HG03520 (cell line): ENCODE measurements at regions not wholly inside any gene's neighbourhood (a gene's known extent, or its start where the extent isn't known, plus 50 kb on each side); places are given as distances from the start of the nearest gene placed in this dataset.

Experiments
- ATAC-seq: cut with Tn5 transposase; IDR thresholded peaks from one replicate; pipeline ENCODE4 v1.9.1; 2021; ENCODE audit warnings: mild to moderate bottlenecking, moderate library complexity; ENCODE audit not compliant: unreplicated experiment

DNA sequence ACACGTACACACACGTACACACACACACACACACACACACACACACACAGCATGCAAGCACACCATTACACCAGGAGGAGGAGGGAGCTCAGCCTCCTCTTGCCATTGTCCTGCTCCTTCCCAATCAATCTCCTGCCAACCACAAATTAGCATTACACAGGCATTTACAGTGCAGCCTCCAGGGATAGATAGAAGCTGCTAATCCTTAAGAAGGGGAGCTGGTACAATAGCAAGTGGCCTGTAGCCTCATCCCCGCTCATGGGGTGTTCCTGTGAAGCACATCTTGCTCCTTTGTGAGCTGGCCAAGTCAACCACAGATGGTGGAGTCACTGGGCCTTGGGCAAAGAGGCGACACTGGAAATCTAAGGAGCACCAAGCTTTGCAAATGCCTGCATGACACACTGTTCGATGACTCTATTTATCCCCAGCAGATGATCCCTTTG, 110.3 kb upstream of the PKDCC start:
- no peak for ATAC-seq

DNA sequence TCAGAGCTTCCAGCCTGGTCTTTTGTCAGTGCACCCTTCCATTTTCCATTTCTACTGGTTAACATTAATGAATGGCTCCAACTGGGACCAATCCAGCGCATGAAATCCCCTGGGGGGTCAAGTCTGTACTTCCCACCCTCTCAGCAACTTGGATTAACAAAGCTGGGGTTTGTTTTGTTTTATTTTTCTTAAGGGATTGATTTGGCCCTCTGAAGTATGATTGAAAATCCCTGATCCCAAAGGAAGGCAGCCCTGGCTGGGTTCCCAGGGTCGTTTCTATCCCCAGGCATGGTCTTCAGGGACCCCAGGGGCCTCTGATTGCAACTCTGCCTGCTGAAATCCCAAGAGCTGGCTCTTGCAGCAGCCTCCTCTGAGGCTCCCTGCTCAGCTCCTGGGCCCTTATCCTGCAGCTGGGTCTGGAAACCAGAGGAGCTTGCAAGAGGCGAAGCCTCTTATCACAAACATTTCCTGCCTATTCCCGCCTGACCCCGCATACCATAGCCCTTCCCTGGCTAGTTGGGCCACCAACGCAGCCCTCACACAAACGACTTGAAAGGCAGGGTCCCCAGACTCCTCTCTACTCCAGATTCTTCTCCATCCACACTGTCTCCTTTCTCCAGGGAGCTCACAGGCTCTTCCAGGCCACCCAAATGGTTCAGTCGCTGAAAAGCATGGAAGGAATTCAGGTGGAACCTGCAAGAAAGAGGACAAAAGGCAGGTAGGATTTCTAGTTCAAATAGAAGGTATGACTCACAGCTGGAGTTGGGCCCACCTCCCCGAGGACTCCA, 109.7 kb upstream of the PKDCC start:
- no peak for ATAC-seq

- no peak for ATAC-seq
Observed at GRCh38 chr2:41940060-41940744, 107.6 kb upstream of the PKDCC start.

GRCh38 chr2:41940745-41941063, 107.1 kb upstream of the PKDCC start:
- ATAC-seq: no peak

DNA sequence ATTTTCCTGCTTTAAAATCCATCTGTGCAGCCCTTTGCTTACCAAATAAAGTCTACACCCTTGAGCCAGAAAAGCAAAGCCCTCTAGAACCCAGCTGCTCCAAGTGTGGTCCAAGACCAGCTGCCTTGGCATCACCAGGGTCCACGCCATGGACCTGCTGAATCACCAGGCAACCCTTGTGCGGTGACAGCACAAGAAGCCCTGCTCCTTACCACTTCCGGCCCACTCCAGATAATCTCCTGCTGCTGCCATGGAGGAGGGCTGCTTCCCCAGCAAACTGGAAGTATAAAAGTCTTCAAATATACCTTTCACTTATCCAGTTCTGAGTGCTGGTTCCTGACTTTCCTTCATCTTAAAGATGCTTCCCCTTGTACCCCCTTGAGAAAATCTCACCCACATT, 106.0 kb upstream of the PKDCC start:
- ATAC-seq: no peak

DNA sequence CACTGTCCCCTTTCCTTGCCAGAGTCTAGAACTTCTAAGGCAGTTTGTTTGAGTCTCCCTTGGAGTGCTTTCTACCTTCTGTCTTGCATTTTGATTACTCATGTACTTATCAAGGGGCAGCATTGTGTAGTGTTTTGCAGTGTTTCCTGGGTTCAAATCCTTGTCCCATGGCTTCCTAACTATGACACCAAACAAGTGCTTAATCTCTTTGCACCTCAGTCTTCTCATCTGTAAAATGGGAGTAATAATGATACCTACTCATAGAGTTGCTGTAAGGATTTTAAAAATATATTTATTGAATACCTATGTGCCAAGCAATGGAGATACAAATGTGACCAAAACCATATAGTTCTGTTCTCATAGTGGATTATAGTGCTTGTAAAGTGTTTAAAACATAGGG, 105.5 kb upstream of the PKDCC start:
- ATAC-seq: no peak

GRCh38 chr2:41943159-41943558, 104.7 kb upstream of the PKDCC start:
- no peak for ATAC-seq

DNA sequence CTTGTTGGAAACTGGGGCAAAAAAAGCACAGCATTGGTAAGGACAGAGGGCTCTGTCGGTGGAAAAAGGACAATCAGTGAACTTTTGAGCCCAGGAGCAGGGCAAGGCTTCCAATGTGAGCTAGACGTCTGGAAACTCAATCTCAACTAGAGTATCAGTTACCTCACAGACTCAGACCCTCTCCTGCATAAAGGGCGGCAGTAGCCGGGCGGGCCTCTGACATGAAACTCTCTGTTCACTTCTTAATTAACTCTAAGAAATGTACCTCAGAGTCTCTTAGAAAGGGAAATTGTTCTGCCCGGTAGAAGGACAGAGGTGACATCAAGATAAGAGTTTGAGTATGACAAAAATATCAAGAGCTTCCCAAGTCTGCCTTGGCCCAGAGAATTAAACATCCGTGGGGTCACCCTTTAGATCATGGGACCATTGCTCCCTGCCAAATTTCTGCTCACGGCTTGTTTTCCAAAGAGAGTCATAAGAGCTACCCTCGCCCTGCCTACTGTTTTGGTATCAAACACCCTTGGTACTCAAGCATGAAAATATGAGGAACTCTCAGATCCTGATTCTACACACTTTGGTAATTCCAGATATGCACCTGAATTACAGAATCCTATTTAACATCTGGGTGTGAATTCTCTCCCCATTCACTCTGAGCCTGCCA, 103.5 kb upstream of the PKDCC start:
- no peak for ATAC-seq

DNA sequence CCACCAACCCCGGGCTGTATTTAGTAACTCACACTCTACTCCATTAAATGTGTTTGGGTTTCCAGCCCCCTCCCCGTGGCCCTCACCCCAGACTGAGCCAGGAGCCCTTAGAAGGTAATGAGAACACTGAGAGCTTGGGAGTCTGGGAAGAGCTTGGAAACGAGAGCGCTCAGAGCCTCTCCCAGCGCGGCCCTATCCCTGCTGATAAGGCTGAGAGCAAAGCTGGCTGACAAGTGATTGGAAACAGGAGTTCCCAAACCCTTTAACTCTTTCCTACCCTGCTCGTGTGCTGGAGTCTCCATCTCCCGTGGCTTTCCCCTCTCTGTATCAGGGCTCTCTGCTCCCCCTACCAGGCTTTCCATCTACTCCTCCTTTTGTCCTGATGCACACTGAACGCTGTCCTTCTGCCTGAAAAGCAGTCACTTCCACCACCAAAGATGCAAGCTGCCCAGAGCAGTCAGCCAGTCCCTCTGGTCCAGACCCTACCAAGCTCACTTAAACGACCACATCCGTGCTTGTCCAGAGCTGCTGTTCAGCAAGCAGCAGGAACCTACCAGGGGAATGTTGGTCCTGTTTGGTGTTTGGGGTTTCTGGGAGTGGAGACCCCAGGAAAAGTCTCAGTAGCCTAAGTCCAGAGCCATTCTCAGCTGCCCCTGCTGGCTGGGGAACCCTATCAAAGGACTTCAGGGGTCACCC, 100.0 kb upstream of the PKDCC start:
- no peak for ATAC-seq

DNA sequence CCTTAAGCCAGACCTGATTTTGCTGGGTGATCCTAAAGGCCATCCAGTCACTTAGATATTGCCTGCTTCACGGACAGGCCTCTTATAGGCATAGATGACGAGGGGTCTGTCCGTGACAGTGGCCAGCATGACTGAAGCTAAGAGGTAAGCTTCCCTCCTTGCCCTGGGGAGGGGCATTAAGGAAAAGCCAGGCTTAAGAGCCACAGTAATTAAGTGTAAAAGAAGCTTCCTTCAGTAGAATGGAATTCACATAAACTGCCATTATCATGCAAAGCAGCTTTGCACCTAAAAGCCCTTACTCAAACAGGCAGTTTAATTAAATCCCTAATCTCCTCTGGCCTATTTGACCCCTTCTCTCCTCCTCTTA, 99.4 kb upstream of the PKDCC start:
- ATAC-seq: no peak

DNA sequence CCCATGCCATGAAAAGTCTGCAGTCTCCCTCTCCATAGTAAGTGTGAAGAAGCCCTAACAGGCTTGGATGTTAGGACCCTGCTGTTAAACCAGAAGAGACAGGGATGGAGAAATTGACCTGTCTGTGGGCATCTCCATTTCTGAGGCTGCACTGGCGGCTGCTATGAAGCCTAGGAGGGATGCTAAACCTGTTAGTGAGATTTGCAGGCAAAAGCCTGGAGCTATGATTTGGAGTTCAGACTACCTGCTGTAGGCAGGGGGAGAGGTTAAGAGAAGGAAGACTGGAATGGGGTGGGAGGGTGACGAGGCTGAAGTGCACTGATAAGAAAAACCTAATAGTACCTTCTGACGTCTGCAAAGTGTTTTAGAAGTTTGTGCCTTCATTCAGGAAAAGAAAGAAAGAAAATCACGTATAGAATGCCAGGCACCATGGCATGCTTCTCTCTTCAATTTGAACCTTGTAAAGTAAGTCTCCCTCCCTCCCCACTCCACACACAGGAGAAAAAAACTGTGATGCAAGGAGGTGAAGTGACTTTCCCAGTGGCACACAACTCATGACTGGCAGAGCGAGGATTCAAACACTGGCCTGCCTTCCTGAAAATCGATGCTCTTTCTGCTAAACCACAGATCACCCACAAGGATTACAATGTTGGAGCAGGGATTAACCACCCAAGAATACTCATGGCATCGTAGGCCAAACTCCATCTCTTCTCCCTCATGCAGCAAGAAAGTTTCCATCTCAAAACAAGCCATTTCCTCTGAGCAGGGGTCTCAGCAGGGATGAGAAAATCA, 98.5 kb upstream of the PKDCC start:
- ATAC-seq: no peak

GRCh38 chr2:41949883-41950665, 97.7 kb upstream of the PKDCC start:
- ATAC-seq: no peak

DNA sequence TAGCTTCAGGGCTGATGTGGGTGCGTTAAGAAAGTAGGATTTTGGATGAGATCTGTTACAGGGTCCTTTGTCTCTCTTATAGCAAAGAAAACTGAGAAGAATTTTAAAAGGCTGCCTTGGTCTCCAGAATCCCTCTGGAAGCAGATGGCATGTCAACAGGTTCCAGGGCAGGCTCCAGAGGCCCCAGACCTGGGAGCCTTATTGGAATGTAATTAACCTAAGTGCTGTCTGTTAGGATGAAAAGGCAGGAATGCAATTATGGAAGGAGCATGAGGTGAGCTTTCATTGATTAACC, 97.2 kb upstream of the PKDCC start:
- no peak for ATAC-seq

DNA sequence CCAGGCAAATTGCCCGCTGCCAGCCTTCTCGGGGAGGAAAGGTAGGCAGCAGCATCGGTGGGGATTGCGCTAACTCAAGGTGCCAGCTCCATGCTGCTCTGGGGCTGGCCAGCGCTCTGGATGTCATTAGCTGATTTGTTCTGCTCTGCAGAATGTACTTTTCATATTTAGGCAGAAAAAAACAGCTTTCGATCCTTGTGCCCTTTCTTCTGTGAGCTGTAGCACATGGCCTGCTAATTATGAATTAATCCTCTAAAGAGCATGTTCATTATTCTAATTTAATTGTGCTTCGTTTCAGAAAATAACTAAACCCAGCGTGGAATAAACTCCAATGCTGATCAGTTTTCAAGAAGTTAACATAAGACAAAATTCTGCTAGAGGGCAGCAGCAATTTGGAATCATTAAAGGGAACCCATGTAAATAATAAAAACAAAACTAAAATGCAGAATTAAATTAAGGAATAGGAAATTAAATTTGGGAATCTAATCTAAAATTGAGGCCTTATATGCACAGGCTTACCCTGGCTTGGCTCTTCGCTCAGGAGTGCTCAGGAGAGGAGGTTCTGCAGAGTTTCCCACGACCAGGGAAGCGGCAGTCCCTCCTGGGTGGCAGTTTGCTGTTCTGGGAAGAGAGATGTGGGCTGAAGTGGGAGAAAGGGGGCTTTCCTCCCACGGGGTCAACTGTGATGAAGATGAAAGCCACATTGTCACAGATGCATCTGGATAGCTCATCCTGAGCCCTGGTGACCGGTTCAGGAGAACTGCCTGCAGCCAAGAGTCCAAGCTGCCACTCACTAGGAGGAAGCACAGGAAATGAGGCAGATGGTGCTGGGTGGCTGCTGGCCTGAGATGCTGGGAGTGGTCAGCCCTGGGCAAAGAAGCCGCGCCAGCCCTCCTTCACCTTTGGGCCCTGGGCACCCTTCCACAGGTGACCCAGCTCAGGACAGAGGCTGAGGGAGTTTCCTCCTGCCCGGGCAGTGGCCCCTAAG, 93.2 kb upstream of the PKDCC start:
- ATAC-seq: no peak

- peak; percentile 61 for ATAC-seq
Observed at GRCh38 chr2:41955316-41956043, 92.3 kb upstream of the PKDCC start.

DNA sequence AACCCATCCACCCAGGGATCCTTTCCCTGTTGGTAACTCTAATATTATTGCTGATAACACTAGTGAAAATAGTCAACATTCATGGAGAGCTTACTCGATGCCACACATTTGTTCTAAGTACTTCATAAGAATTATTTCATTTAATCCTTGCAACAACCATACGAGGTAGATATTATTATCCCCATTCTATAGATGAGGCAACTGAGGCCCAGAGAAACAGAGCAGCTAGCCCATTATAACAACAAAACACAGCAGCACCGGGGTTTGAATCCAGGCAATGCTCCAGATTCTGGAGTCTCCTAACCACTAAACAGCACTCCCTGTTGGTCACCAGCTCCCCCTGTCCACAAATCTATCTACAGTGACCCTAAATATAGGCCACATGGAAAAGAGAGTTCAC, 90.4 kb upstream of the PKDCC start:
- ATAC-seq: no peak

DNA sequence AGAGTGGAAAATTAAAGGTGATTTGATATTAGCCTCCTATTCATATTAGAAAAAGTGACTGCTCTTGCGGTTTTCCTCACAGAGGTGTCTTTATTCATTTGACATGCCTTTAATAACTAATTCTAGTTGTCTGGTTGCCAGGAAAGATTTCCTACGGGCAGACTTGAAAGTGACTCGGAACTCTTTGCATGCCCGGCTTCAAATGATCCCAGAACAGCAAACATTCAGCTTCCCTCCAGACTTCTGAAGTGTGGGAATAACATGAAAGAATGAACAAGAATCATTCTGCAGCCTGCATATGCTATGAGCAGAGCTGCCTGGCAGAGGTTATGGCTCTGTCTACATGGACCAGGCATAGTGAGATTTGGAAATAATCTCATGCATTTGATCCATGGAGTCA, 89.6 kb upstream of the PKDCC start:
- no peak for ATAC-seq

DNA sequence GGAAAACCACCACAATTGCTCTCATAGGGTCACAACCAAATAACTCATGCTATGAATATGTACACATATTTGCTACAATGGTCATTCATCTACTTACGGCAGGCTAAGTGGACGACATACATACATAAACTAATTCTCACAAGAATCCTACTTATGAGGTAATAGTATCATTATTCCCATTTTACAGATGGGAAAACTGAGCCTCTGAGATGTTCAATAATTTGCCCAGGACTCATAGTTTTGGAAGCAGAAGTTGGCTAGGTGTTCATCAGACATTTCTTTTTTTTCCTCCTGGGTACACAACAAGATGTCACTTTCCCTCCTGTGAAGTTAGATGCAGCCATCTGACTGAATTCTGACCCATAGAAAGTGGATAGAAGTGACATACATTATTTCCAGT, 89.0 kb upstream of the PKDCC start:
- no peak for ATAC-seq
